H9 (cell line): ENCODE measurements at regions not wholly inside any gene's neighbourhood (a gene's known extent, or its start where the extent isn't known, plus 50 kb on each side); places are given as distances from the start of the nearest gene placed in this dataset.

Experiments
- DNase-seq: peaks from one replicate; pipeline ENCODE4 v3.0.0-alpha.2; 2017
- H2AFZ ChIP-seq: one replicate; pipeline ENCODE4 v1.6.1; 2013; ENCODE audit warnings: mild to moderate bottlenecking, low read length, control low read depth, moderate library complexity
- H2AK5ac ChIP-seq: 2 replicates; pipeline ENCODE4 v1.6.1; 2013; ENCODE audit warnings: low read length, control low read depth, mixed read lengths; ENCODE audit not compliant: insufficient read length
- H2BK120ac ChIP-seq: one replicate; pipeline ENCODE4 v1.6.1; 2013; ENCODE audit warnings: low read depth, mild to moderate bottlenecking, low read length, control low read depth, inconsistent platforms; ENCODE audit not compliant: poor library complexity, severe bottlenecking
- H2BK12ac ChIP-seq: 2 replicates; pipeline ENCODE4 v1.6.1; 2013; ENCODE audit warnings: low read length, control low read depth, mixed read lengths, low read depth; ENCODE audit not compliant: insufficient read length
- H2BK15ac ChIP-seq: 2 replicates; pipeline ENCODE4 v1.6.1; 2013; ENCODE audit warnings: low read depth, low read length, control low read depth
- H2BK20ac ChIP-seq: one replicate; pipeline ENCODE4 v1.6.1; 2013; ENCODE audit warnings: low read depth, mild to moderate bottlenecking, low read length, control low read depth, inconsistent platforms; ENCODE audit not compliant: poor library complexity, severe bottlenecking
- H2BK5ac ChIP-seq: 2 replicates; pipeline ENCODE4 v1.6.1; 2013; ENCODE audit warnings: low read length, control low read depth, mixed read lengths; ENCODE audit not compliant: insufficient read length
- H3K14ac ChIP-seq: 2 replicates; pipeline ENCODE4 v1.6.1; 2013; ENCODE audit warnings: low read length, control low read depth; ENCODE audit not compliant: insufficient read depth
- H3K18ac ChIP-seq: 2 replicates; pipeline ENCODE4 v1.6.1; 2013; ENCODE audit warnings: low read depth, mild to moderate bottlenecking, mixed read lengths, low read length, control low read depth; ENCODE audit not compliant: insufficient read length
- H3K23ac ChIP-seq: 2 replicates; pipeline ENCODE4 v1.6.1; 2013; ENCODE audit warnings: low read length, control low read depth, mixed read lengths, low read depth; ENCODE audit not compliant: insufficient read length
- H3K23me2 ChIP-seq: 2 replicates; pipeline ENCODE4 v1.6.1; 2013; ENCODE audit warnings: low read depth, mild to moderate bottlenecking, mixed read lengths, low read length, control low read depth; ENCODE audit not compliant: insufficient read length, poor library complexity, severe bottlenecking
- H3K27ac ChIP-seq: 2 replicates; pipeline ENCODE4 v1.5.1; 2013; ENCODE audit warnings: low read length, control low read depth, mixed read lengths, low read depth; ENCODE audit not compliant: insufficient read length
- H3K27me3 ChIP-seq: 2 replicates; pipeline ENCODE4 v1.6.1; 2013; ENCODE audit warnings: low read length, control low read depth, inconsistent platforms; ENCODE audit not compliant: insufficient read depth
- H3K4ac ChIP-seq: 2 replicates; pipeline ENCODE4 v1.6.1; 2013; ENCODE audit warnings: low read depth, mild to moderate bottlenecking, control low read depth, inconsistent platforms, low read length, moderate library complexity
- H3K4me1 ChIP-seq: 2 replicates; pipeline ENCODE4 v1.6.1; 2013; ENCODE audit warnings: low read length, control low read depth, inconsistent platforms; ENCODE audit not compliant: insufficient read depth
- H3K4me2 ChIP-seq: 2 replicates; pipeline ENCODE4 v1.6.1; 2013; ENCODE audit warnings: low read length, control low read depth, mixed read lengths; ENCODE audit not compliant: insufficient read length, insufficient read depth
- H3K56ac ChIP-seq: 2 replicates; pipeline ENCODE4 v1.6.1; 2013; ENCODE audit warnings: low read depth, mild to moderate bottlenecking, mixed read lengths, low read length, control low read depth; ENCODE audit not compliant: insufficient read length
- H3K79me1 ChIP-seq: 2 replicates; pipeline ENCODE4 v1.6.1; 2013; ENCODE audit warnings: low read depth, mild to moderate bottlenecking, moderate library complexity, low read length, control low read depth, inconsistent platforms; ENCODE audit not compliant: insufficient read depth, poor library complexity, severe bottlenecking
- H3K79me2 ChIP-seq: 2 replicates; pipeline ENCODE4 v1.6.1; 2013; ENCODE audit warnings: low read length, control low read depth, inconsistent platforms; ENCODE audit not compliant: insufficient read depth
- H3K9ac ChIP-seq: 2 replicates; pipeline ENCODE4 v1.6.1; 2013; ENCODE audit warnings: low read length, control low read depth, mixed read lengths; ENCODE audit not compliant: insufficient read length; ENCODE audit errors: extremely low read depth
- H3K9me3 ChIP-seq: one replicate; pipeline ENCODE4 v1.6.1; 2013; ENCODE audit warnings: low read depth, low read length, inconsistent platforms; ENCODE audit not compliant: control insufficient read depth
- H3T11ph ChIP-seq: one replicate; pipeline ENCODE4 v1.6.1; 2013; ENCODE audit warnings: mild to moderate bottlenecking, low read length, control low read depth, inconsistent platforms
- H4K20me1 ChIP-seq: one replicate; pipeline ENCODE4 v1.6.1; 2013; ENCODE audit not compliant: control insufficient read depth, insufficient read length, insufficient read depth
- H4K5ac ChIP-seq: 2 replicates; pipeline ENCODE4 v1.6.1; 2013; ENCODE audit warnings: low read depth, mild to moderate bottlenecking, mixed read lengths, low read length, control low read depth; ENCODE audit not compliant: insufficient read length
- H4K8ac ChIP-seq: replicated peaks from 2 replicates; pipeline ENCODE4 v1.6.1; 2013; ENCODE audit warnings: low read length, control low read depth, mixed read lengths, low read depth; ENCODE audit not compliant: insufficient read length
- H4K91ac ChIP-seq: 2 replicates; pipeline ENCODE4 v1.6.1; 2013; ENCODE audit warnings: low read depth, mild to moderate bottlenecking, moderate library complexity, mixed read lengths, low read length, control low read depth; ENCODE audit not compliant: insufficient read length
- H3K27ac Mint-ChIP-seq, 3 experiments: 2 replicates in 2 of 3; 3 replicates in 1 of 3; pipeline ENCODE4 v1.8.0; 2020 to 2021; ENCODE audit warnings: mixed read lengths in 3 of 3, mild to moderate bottlenecking in 1 of 3, moderate library complexity in 1 of 3
- H3K27me3 Mint-ChIP-seq: 2 replicates; pipeline ENCODE4 v1.8.0; 2021; ENCODE audit warnings: low read depth, mild to moderate bottlenecking, moderate library complexity, mixed read lengths
- H3K36me3 Mint-ChIP-seq, 3 experiments: 2 replicates in 2 of 3; 3 replicates in 1 of 3; pipeline ENCODE4 v1.8.0; 2020 to 2021; ENCODE audit warnings: low read depth in 3 of 3, mixed read lengths in 3 of 3; ENCODE audit not compliant: insufficient read depth in 1 of 3
- H3K4me1 Mint-ChIP-seq, 2 experiments: 2 replicates each; pipeline ENCODE4 v1.8.0; 2020; ENCODE audit warnings: mixed read lengths in 2 of 2
- H3K4me3 Mint-ChIP-seq, 2 experiments: 2 replicates in 1 of 2; 3 replicates in 1 of 2; pipeline ENCODE4 v1.8.0; 2020 to 2021; ENCODE audit warnings: mild to moderate bottlenecking in 2 of 2, mixed read lengths in 2 of 2, moderate library complexity in 1 of 2
- H3K9me3 Mint-ChIP-seq, 2 experiments: 2 replicates in 1 of 2; 3 replicates in 1 of 2; pipeline ENCODE4 v1.8.0; 2020; ENCODE audit warnings: mild to moderate bottlenecking in 2 of 2, mixed read lengths in 2 of 2, moderate library complexity in 1 of 2
- CTCF ChIP-seq: fragments of 200-600 bp; sonication (generic); conservative IDR thresholded peaks from 3 replicates; pipeline ENCODE4 v1.8.0; 2021; ENCODE audit warnings: antibody characterized with exemption, mild to moderate bottlenecking
- WGBS: extraction: QIAGEN DNeasy Blood & Tissue Kit; methylation state at CpG from one replicate; pipeline ENCODE4 v1.1.7; 2013; ENCODE audit warnings: missing lambda C conversion rate, low lambda C conversion rate, mixed read lengths; ENCODE audit not compliant: insufficient read length; ENCODE audit errors: extremely low coverage; 5-methylcytosine and 5-hydroxymethylcytosine counted together

GRCh38 chr7:155219947-155220769 is 77.5 kb upstream of the INSIG1 start:
- Mint-ChIP-seq H3K36me3 (no peaks in the 10 kb centered on the region; a peak in 1 of 7 replicates), H3K27me3 (peaks cover 1% of the 10 kb centered on the region), H3K4me1 (peaks cover 17 to 26% of the 10 kb centered on the region in 2 experiments), H3K9me3 (peaks cover 0 to 3% of the 10 kb centered on the region in 2 experiments; a peak in 1 of 5 replicates), H3K4me3 (no peak overlapping the region), H3K27ac (no peak overlapping the region)
- Histone ChIP-seq H3K23me2 (no peaks in the 10 kb centered on the region), H2BK20ac (no peak overlapping the region), H3K56ac (no peak overlapping the region), H4K5ac (no peak overlapping the region), H3K4ac (no peak overlapping the region), H3K27me3 (no peaks in the 10 kb centered on the region), H3K18ac (peak overlapping the region; percentile 2), H3T11ph (no peak overlapping the region), H2AFZ (no peak overlapping the region), H3K14ac (peak overlapping the region; percentile 31; the same call in 1 of the 2 replicates), H4K20me1 (no peaks in the 10 kb centered on the region), H3K4me2 (no peak overlapping the region), H3K9me3 (no peaks in the 10 kb centered on the region), H3K79me2 (no peaks in the 10 kb centered on the region), H2BK12ac (no peak overlapping the region), H2AK5ac (no peak overlapping the region), H2BK5ac (no peak overlapping the region), H3K9ac (no peak overlapping the region), H4K91ac (no peak overlapping the region), H3K23ac (no peak overlapping the region), H3K79me1 (no peaks in the 10 kb centered on the region), H3K27ac (no peak overlapping the region), H2BK15ac (no peak overlapping the region), H4K8ac (no peak overlapping the region), H2BK120ac (no peak overlapping the region), H3K4me1 (no peaks in the 10 kb centered on the region; the same call in 1 of the 2 replicates)
- TF ChIP-seq CTCF, result 0 out of 3 replicates have a peak, but pooled peaks have one; percentile 11
- no CpG with 5 or more reads among the region's 18 CpGs for WGBS
- DNase-seq, result no peak
